ENCODE measurements at regions not wholly inside any gene's neighbourhood (a gene's known extent, or its start where the extent isn't known, plus 50 kb on each side); places are given as distances from the start of the nearest gene placed in this dataset.
"Not testable (repeated sequence)": the region's sequence is repeated elsewhere in the genome, so short reads cannot be mapped to it uniquely, and the experiment has no call there.

- Mint-ChIP-seq H3K4me1 (ENCODE audit: low read depth) (peaks cover 55% of the 10 kb centered on the region), H3K9me3 (no peaks in the 10 kb centered on the region), H3K4me3 (no peak overlapping the region), H3K27me3 (ENCODE audit: insufficient read depth) (peaks cover 10% of the 10 kb centered on the region), H3K36me3 (ENCODE audit: low read depth) (no peaks in the 10 kb centered on the region), H3K27ac (no peak overlapping the region)
- TF ChIP-seq CTCF (IDR thresholded peaks at IDR 0.05): no peak
- no peak for DNase-seq
Measured at GRCh38 chr10:30171601-30172000, 112.2 kb upstream of the JCAD start.

- Mint-ChIP-seq H3K27ac (no peak overlapping the region), H3K36me3 (ENCODE audit: low read depth) (no peaks in the 10 kb centered on the region), H3K4me1 (ENCODE audit: low read depth) (peaks cover 47% of the 10 kb centered on the region), H3K27me3 (ENCODE audit: insufficient read depth) (peaks cover 9% of the 10 kb centered on the region), H3K4me3 (no peak overlapping the region), H3K9me3 (no peaks in the 10 kb centered on the region)
- TF ChIP-seq CTCF (IDR thresholded peaks at IDR 0.05): no peak
- DNase-seq: peak; percentile 57
Measured at GRCh38 chr10:30170814-30171213, 111.4 kb upstream of the JCAD start.

GRCh38 chr10:30170146-30170545 is 110.8 kb upstream of the JCAD start:
- peaks cover 10% of the 10 kb centered on the region for H3K27me3 Mint-ChIP-seq (ENCODE audit: insufficient read depth)
- no peak overlapping the region for H3K4me3 Mint-ChIP-seq
- no peaks in the 10 kb centered on the region for H3K9me3 Mint-ChIP-seq
- H3K36me3 Mint-ChIP-seq (ENCODE audit: low read depth): no peaks in the 10 kb centered on the region
- H3K4me1 Mint-ChIP-seq (ENCODE audit: low read depth): peaks cover 41% of the 10 kb centered on the region
- no peak for DNase-seq
- no peak overlapping the region for H3K27ac Mint-ChIP-seq
- TF ChIP-seq CTCF (IDR thresholded peaks at IDR 0.05): no peak

- no peak for TF ChIP-seq CTCF (IDR thresholded peaks at IDR 0.05)
- peaks cover 37% of the 10 kb centered on the region for H3K4me1 Mint-ChIP-seq (ENCODE audit: low read depth)
- no peak overlapping the region for H3K27ac Mint-ChIP-seq
- H3K27me3 Mint-ChIP-seq (ENCODE audit: insufficient read depth): peaks cover 13% of the 10 kb centered on the region
- DNase-seq: no peak
- H3K4me3 Mint-ChIP-seq: no peak overlapping the region
- H3K9me3 Mint-ChIP-seq: no peaks in the 10 kb centered on the region
- H3K36me3 Mint-ChIP-seq (ENCODE audit: low read depth): no peaks in the 10 kb centered on the region
Measured at GRCh38 chr10:30169342-30169741, 110.0 kb upstream of the JCAD start.

- H3K4me3 Mint-ChIP-seq: no peak overlapping the region
- H3K27ac Mint-ChIP-seq: no peak overlapping the region
- H3K4me1 Mint-ChIP-seq (ENCODE audit: low read depth): peaks cover 22% of the 10 kb centered on the region
- no peaks in the 10 kb centered on the region for H3K36me3 Mint-ChIP-seq (ENCODE audit: low read depth)
- TF ChIP-seq CTCF (IDR thresholded peaks at IDR 0.05): no peak
- no peaks in the 10 kb centered on the region for H3K9me3 Mint-ChIP-seq
- H3K27me3 Mint-ChIP-seq (ENCODE audit: insufficient read depth): peaks cover 13% of the 10 kb centered on the region
- DNase-seq: no peak
Measured at GRCh38 chr10:30166929-30167328, 107.5 kb upstream of the JCAD start.

- H3K4me3 Mint-ChIP-seq; DNase-seq; H3K9me3 Mint-ChIP-seq; H3K36me3 Mint-ChIP-seq (ENCODE audit: low read depth); H3K27ac Mint-ChIP-seq; H3K4me1 Mint-ChIP-seq (ENCODE audit: low read depth): not testable (repeated sequence)
- H3K27me3 Mint-ChIP-seq (ENCODE audit: insufficient read depth): peaks cover 21% of the 10 kb centered on the region
Measured at GRCh38 chr10:30163410-30163809, 104.0 kb upstream of the JCAD start.

- not testable (repeated sequence) for H3K4me3 Mint-ChIP-seq; H3K4me1 Mint-ChIP-seq (ENCODE audit: low read depth)
Measured at GRCh38 chr10:30162796-30163195, 103.4 kb upstream of the JCAD start.

More at GRCh38 chr10:30162796-30163195, 103.4 kb upstream of the JCAD start:
- not testable (repeated sequence) for H3K36me3 Mint-ChIP-seq (ENCODE audit: low read depth); H3K27ac Mint-ChIP-seq; H3K9me3 Mint-ChIP-seq; DNase-seq
- peaks cover 19% of the 10 kb centered on the region for H3K27me3 Mint-ChIP-seq (ENCODE audit: insufficient read depth)
